Activated CD4-positive, alpha-beta T cell treated with anti-CD3 and anti-CD28 coated beads, Interleukin-10, Interleukin-2, amounts not matched to agents 100 ng/mL and 50 ng/mL, durations not matched to agents 16 hours and 8 hours (primary cell): ENCODE measurements at regions not wholly inside any gene's neighbourhood (a gene's known extent, or its start where the extent isn't known, plus 50 kb on each side); places are given as distances from the start of the nearest gene placed in this dataset.
A peak's percentile ranks its signal among the peaks of the same experiment; 100 is the strongest.
"Not testable (repeated sequence)": the region's sequence is repeated elsewhere in the genome, so short reads cannot be mapped to it uniquely, and the experiment has no call there.

Experiments
- DNase-seq: peaks from one replicate; pipeline ENCODE4 v3.0.0-alpha.2; 2020

GRCh38 chr15:58298879-58299850 is 132.6 kb upstream of the LIPC start:
- no peak for DNase-seq

GRCh38 chr15:58302832-58303231 is 129.0 kb upstream of the LIPC start:
- DNase-seq = no peak

DNA sequence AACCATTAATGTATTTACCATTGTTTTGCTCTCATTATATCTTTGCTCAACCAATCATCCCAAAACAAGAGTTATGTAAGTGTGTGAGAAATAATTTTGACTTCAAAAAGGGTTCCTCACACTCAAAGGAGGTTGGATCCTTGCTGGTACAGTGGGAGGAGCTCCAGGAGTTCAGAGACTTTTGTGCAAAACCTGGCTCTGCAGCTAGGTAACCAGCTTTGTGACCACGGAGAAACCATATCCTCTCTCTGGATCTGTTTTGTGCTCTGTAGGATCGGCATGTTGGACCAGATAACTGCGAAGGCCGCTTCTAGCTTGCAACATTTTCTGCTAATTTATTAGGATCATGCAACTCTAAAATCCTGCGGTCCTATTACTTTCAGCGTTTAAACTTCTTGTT is 128.6 kb upstream of the LIPC start:
- DNase-seq = no peak

- DNase-seq = no peak
These were observed 125.0 kb upstream of the LIPC start for GRCh38 chr15:58306591-58307312.

- DNase-seq = no peak
These were observed 124.4 kb upstream of the LIPC start for GRCh38 chr15:58307313-58307961.

GRCh38 chr15:58308742-58309355 is 122.9 kb upstream of the LIPC start:
- no peak for DNase-seq

GRCh38 chr15:58309963-58310928 is 121.5 kb upstream of the LIPC start:
- no peak for DNase-seq

GRCh38 chr15:58311556-58311955 is 120.2 kb upstream of the LIPC start:
- DNase-seq = no peak

DNA sequence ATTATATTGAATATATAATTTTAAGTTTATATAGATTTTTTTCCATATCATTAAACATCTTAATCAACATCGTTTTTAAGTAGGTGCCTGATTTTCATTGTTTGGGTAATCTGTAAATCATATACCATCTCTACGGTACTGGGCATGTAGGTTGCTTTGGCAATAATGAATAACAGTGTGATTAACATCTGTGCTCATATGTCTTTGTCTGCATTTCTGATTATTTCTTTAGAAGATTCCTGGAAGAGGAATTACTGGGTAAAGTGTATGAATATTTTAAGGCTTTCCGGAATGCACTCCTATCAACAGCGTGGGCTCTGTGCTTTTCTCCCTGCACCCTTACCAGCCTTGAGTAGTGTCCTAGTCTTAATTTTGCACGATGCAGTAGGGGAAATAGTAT is 119.8 kb upstream of the LIPC start:
- DNase-seq = no peak

DNA sequence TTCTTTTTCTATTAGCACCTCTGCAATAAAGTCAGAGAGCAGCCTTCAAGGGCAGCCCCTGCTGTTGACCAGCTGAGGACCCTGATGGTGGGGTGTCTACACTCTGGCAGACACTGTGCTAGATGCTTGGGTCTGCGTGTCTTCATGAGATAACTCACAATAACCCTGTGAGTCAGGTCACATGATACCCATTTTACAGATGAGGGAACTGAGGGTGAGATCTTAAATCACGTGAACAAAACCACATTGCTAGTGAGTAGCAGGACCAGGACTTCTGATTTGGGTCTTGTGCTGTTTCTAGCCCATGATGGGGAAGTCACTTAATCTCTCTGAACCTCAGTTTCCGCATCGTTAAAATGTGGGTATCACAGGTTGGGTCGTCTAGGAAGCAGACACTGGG is 118.5 kb upstream of the LIPC start:
- DNase-seq = no peak

- no peak for DNase-seq
These were observed 117.8 kb upstream of the LIPC start for GRCh38 chr15:58313810-58314592.

- DNase-seq = peak; percentile 16
These were observed 117.1 kb upstream of the LIPC start for GRCh38 chr15:58314593-58315216.

GRCh38 chr15:58318517-58318916 is 113.3 kb upstream of the LIPC start:
- no peak for DNase-seq

- no peak for DNase-seq
These were observed 110.8 kb upstream of the LIPC start for GRCh38 chr15:58321034-58321433.

DNA sequence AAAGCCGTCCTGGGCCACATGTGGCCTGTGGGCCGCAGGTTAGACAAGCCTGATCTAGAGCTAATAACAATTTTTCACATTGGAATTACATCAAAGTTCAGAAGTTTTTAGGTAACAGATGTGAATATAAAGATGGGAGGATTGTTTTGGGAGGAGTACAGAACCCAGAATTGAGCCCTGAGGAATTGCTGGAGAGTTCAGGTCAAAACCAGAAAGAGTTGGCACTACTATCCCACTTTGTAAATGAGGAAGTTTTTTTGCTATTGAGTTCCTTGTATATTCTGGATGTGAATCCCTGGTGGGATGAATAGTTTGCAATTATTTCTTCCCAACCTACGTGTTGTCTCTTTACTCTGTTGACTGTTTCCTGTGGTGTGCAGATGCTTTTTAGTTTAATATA is 109.5 kb upstream of the LIPC start:
- DNase-seq = no peak

DNA sequence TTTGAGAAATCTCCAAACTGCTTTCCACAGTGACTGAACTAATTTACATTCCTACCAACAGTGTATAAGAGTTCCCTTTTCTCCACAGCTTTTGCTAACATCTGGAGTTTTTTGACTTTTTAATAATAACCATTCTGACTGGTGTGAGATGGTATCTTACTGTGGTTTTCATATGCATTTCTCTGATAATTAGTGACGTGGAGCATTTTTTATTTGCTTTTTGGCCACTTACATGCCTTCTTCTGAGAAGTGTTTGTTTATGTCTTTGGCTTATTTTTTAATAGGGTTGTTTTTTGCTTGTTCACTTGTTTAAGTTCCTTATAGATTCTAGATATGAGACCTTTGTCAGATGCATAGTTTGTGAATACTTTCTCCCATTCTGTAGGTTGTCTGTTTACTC is 108.5 kb upstream of the LIPC start:
- DNase-seq = not testable (repeated sequence)

GRCh38 chr15:58324533-58324932 is 107.3 kb upstream of the LIPC start:
- no peak for DNase-seq

- no peak for DNase-seq
These were observed 103.8 kb upstream of the LIPC start for GRCh38 chr15:58327958-58328357.

GRCh38 chr15:58329211-58329610 is 102.6 kb upstream of the LIPC start:
- no peak for DNase-seq
